ENCODE measurements at regions not wholly inside any gene's neighbourhood (a gene's known extent, or its start where the extent isn't known, plus 50 kb on each side); places are given as distances from the start of the nearest gene placed in this dataset.

DNA sequence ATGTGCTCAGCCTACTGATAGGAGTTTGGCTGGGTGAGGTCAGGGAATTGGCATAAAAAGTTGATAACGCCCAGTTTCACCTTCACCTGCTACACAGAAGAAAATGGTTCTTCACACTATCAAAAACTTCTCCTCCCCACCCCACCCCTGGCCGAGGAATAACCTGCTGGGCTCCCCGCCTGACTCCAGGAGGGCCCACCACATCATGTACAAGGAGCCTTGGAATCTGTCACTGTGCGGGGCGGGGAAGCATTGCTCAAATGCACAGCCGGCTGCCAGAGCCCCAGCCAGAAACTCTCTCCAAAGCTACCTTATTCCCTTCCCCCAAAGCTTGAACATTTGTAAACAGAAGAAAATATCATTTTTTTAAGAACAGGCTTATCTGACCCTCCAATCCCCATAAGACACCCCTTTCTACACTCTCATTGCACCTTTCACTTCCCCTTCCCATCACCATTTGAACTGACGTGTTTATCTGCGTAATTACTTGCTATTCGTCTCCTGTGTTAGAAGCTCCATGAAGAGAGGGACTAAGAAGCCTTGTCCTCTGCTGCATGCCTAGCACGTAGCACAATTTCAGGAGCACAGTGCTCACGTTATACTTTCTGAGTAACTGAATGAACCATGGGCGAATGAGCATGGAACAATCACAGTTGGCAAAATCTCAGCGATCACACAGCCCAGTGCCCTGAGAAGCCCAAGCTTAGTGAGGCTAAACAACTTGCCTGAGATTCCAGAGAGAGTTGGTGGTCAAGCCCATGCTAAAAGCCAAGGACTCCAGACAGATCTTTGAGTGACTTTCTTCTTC is 82.9 kb downstream of the HES1 start:
- no peak for DNase-seq

- DNase-seq: no peak
Observed at GRCh38 chr3:194219826-194220410, 84.0 kb downstream of the HES1 start.

DNA sequence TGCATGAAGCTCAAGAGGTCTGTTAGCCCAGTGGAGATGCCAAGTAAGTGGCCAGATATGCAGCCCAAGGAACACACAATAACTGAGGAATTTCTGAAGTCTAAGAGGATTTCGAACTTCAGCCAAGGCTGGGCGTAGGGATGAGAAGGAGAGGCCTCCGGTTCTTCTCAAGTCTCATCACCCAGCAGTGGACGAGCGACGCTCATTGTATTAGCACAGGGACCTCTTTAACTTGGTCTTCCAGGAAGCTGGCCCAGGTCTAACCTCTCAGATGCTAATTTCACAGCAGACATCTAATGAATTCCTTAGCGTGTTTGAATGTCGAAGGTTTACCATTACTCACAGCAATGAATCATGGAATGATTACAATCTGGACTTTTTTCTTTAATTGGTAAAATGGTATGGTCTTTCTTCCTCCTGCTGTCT is 85.0 kb downstream of the HES1 start:
- no peak for DNase-seq

GRCh38 chr3:194221336-194221735 is 85.4 kb downstream of the HES1 start:
- no peak for DNase-seq

DNA sequence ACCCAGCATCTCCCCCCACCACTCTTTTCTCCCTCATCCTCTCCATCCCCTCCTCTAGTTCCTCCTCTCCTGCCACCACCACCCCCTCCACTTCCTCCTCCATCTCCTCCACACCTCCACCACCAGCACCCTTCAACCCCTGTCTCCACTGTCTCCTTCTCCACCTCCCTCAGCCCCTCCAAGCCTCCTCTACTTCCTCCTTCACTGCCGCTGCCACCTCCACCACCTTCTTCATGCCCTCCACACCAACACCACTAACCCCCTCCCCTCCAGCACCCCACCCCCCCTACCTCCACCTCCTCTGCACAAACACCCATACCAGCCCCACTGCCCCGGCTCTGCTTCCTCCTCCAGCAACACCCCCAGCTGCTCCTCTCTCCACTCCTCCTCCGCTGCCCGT is 88.0 kb downstream of the HES1 start:
- no peak for DNase-seq

DNA sequence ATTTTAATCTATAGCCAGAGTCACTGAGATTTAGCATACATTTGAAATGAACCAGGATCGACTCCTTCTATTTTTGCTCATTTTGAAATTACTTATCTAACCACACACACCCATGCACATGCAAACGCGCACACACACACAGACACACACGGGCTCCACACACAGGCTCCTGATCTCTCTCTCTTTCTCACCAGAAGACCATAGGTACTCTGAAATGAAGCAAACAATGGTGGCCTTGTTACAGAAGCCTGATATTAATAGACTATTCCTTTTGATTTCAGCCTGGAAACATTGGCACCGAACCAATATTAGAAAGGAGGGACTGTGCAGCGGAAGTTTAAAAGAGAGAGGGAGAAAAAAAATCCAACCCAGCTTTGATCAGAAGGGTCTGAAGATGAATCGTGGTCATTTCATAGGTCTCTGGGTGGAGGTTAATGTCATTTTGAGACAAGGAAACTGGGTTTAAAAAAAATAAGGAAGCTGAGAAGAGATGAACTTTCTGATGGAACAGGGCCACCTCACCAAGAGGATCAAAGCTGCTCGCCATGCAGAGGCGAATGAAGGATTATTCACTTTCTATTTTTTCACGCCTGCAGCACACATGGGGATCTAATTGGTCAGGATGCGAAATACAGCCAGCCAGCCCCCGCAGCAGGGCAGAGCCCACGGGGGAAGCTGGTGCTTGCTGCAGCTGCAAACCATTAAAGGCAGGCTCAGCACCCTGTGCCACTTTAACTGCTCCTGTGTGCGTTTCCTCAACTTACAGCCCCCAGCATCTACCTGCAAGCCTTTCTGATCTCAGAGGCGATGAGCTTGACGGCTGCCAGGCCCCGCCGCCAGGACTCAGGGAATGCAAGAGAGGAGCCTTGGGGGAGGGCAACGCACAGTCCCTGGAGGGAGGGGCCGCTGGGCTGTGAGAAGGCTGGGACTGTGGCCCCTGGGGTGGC is 88.8 kb downstream of the HES1 start:
- DNase-seq: no peak

DNA sequence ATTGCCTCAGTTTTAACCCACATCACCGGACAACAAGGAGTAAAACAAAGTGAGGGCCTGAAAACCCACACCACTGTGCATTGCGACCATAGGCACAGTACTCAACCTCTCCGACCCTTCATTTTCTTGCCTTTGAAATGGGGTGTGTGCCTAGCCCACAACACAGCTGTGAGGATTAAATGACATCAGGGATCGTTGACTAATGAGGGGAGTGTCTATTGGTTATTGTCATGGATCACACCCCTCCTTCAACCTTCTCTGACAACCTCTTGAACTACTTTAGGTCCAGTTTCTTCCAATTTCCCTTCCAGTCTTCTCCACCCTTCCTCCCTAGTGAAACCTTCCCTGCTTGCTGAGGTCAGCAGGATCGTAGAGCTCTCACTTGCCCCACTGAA is 89.5 kb downstream of the HES1 start:
- DNase-seq: no peak

DNA sequence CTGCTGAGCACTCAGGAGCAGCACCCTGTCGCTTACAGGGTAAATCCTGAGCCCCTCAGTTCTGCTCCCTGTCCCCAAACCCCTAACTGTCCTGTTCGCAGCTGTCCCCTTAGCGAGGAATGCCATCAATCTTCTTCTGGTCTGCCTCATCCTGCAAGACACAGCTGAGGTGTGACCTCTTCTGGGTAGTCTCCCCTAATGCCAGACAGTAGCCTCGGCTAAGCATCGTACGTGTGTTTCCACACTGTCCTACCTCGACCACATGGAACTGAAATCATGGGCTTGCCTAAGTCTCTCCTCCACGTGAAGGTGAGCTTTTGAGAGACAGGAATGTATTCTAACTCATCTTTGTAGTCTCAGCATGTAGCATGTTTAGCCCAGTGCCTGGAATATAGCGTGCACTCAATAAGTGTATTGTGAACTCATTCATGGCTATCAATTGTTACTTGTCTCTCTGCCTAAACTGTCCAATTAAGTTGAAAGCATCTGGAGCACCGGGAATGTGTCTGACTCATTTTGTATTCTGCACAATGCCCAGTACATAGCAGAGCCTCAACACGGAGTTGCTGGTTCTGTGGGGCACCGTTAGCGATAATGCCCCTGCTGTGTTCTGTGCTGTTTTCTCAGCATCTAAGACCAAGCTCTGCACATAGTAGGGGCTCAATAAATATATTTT is 90.2 kb downstream of the HES1 start:
- DNase-seq: no peak

- no peak for DNase-seq
Observed at GRCh38 chr3:194231929-194232832, 96.2 kb downstream of the HES1 start.

GRCh38 chr3:194233150-194233549 is 97.2 kb downstream of the HES1 start:
- no peak for DNase-seq

DNA sequence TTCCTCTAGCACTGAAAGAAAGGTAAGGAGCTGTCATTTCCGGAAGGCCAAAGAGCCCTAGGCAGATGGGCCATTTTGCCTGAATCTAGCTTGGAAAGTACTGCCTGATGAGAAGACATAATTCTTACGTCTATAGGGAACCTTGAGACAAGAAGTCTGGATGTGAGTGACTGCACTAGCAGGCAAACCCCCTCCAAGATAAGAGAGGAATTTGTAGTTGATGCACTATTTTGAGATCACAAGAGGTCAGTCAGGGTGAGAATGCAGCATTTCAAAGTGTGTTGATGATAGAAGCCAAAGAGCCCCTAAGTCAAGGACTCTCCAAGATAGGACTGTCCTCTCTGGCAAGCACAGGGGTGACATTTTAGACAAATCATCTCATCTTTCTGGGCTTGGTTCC is 99.2 kb downstream of the HES1 start:
- no peak for DNase-seq

- no peak for DNase-seq
Observed at GRCh38 chr3:194237110-194237509, 101.2 kb downstream of the HES1 start.

DNA sequence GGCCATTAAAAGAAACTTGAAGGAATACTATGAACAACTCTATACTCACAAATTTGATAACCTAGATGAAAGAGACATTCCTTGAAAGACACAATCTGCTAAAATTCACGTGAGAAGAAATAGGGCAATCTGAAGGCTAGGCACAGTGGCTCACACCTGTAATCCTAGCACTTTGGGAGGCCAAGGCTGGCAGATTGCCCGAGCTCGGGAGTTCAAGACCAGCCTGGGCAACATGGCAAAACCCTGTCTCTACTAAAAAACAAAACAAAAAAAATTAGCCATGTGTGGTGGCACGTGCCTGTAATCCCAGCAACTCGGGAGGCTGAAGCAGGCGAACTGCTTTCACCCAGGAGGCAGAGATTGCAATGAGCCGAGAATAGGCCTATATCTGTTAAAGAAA is 104.8 kb downstream of the HES1 start:
- no peak for DNase-seq

GRCh38 chr3:194243172-194243837 is 107.4 kb downstream of the HES1 start:
- no peak for DNase-seq

DNA sequence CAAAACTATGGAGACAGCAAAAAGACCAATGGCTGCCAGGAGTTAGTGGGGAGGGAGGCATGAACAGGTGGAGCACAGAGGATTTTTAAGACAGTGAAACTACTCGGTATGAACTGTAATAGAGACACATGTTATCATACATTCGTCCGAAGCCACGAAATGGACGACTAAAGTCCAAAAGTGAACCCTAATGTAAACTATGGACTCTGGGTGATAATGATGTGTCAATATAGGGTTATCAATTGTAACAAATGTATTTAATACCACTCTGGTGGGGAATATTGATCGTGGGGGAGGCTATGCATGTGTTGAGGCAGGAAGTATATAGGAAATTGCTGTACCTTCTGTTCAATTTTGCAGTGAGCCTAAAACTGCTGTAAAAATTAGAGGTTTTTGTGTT is 107.0 kb downstream of the CPN2 start:
- no peak for DNase-seq

GRCh38 chr3:194245474-194245873 is 105.7 kb downstream of the CPN2 start:
- no peak for DNase-seq

DNA sequence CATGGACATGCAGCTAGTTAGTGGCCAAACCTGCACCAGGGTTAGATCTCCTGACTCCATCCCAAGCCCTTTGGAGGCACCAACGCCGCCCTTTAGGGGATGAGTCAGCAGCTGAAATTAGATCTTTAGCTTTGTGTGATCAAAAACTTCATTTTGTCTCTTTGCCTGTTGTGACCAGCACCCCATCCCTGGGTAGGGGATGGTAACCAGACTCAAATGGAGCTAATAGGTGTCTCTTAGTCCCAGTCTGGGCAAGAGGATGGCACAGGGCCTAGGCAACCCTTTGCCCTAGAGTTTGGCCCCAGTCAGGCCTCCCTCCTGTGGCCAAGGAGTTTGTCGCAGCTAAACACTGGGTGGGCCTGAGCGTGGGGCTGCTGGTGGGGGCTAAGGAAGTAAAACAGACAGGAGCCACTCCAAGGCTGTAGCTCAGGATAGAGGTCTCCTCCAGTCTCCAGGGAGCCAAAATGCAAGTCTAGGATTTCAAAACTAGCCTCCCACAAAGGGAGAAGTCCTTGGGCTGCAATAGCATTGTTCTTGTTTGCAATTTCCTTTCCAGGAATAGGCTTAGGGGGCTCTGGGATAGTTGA is 105.1 kb downstream of the CPN2 start:
- DNase-seq: no peak

DNA sequence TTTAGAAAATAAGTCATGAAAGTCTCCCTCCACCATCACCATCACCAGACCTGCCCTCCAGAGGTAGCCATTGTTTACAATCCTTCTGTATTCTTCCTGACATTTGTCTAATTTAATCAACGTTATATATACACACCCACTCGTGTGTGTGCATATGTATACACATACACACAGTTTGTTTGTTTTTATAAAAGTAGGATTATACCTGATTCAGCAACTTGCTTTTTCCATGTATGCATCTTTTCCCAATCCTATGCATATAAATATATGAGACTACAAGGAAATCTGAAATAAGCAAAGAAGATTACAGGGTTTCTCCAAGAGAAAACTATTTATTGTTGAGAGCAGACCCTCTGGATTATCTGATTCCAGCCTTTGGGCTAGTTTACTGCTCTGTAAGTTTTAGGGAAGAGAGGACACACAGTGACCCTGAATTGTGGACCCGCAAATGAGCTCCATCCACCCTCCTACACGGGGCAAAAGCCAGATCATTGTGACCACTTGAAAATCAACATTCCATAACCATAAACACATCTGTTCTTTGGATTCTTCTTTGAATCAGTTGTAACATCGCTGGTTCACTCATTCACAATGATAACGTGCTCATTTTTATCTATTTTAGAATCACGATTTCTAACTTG is 104.3 kb downstream of the CPN2 start:
- DNase-seq: no peak

GRCh38 chr3:194247350-194247740 is 103.8 kb downstream of the CPN2 start:
- no peak for DNase-seq

- no peak for DNase-seq
Observed at GRCh38 chr3:194249323-194250097, 101.6 kb downstream of the CPN2 start.

Measured in activated CD4-positive, CD25-positive, alpha-beta regulatory T cell treated with anti-CD3 and anti-CD28 coated beads, Interleukin-2, amount 50 U/mL, for 72 hours (primary cell).